Lower leg skin (tissue), 3 donors: ENCODE measurements at regions not wholly inside any gene's neighbourhood (a gene's known extent, or its start where the extent isn't known, plus 50 kb on each side); places are given as distances from the start of the nearest gene placed in this dataset.

Source experiments
- CTCF ChIP-seq, 3 donors: fragments of 450-650 bp; IDR thresholded peaks; one replicate each; pipeline ENCODE4 v1.5.1; 2016; ENCODE audit warnings: antibody characterized with exemption in 3 of 3, mild to moderate bottlenecking in 3 of 3, moderate library complexity in 2 of 3
- POLR2A ChIP-seq, 2 donors: fragments of 450-650 bp; IDR thresholded peaks; one replicate each; pipeline ENCODE4 v1.6.1; 2016 to 2017; ENCODE audit warnings: antibody characterized with exemption in 2 of 2, mild to moderate bottlenecking in 1 of 2, moderate library complexity in 1 of 2

- TF ChIP-seq CTCF (IDR thresholded peaks at IDR 0.05) (no peak), POLR2A (IDR thresholded peaks at IDR 0.05) (no peak)
Observed at GRCh38 chr6:156497618-156498017, 279.6 kb upstream of the ARID1B start.
